Upper lobe of left lung (tissue), 6 donors: ENCODE measurements at regions not wholly inside any gene's neighbourhood (a gene's known extent, or its start where the extent isn't known, plus 50 kb on each side); places are given as distances from the start of the nearest gene placed in this dataset.
"Not testable (repeated sequence)": the region's sequence is repeated elsewhere in the genome, so short reads cannot be mapped to it uniquely, and the experiment has no call there.

Source experiments
- ATAC-seq, 2 donors: fragments of 200-7000 bp; cut with Tn5 transposase; one replicate each; pipeline ENCODE4 v1.9.1; 2022; ENCODE audit warnings: mild to moderate bottlenecking in 2 of 2, moderate library complexity in 2 of 2; ENCODE audit not compliant: low FRiP score in 2 of 2
- DNase-seq, 2 donors: peaks; one replicate each; pipeline ENCODE4 v3.0.0-alpha.2; 2019 to 2020
- H3K27ac ChIP-seq, 4 donors: fragments of 200-600 bp; sonication (generic); one replicate each; pipeline ENCODE4 v1.5.1; 2016 to 2019
- H3K27me3 ChIP-seq, 4 donors: fragments of 200-600 bp; sonication (generic); one replicate each; pipeline ENCODE4 v1.5.1; 2017 to 2019
- H3K36me3 ChIP-seq, 4 donors: fragments of 200-600 bp; sonication (generic); one replicate each; pipeline ENCODE4 v1.5.1; 2016 to 2019
- H3K4me1 ChIP-seq, 4 donors: fragments of 200-600 bp; sonication (generic); one replicate each; pipeline ENCODE4 v1.5.1; 2018 to 2019
- H3K4me3 ChIP-seq, 4 donors: fragments of 200-600 bp; sonication (generic); one replicate each; pipeline ENCODE4 v1.5.1; 2017 to 2019; ENCODE audit warnings: mild to moderate bottlenecking in 2 of 4, moderate library complexity in 1 of 4
- H3K9me3 ChIP-seq, 4 donors: fragments of 200-600 bp; sonication (generic); one replicate each; pipeline ENCODE4 v1.5.1; 2018 to 2019
- EP300 ChIP-seq, 4 donors: sonication (generic); formaldehyde crosslinking; IDR thresholded peaks; one replicate each; pipeline ENCODE4 v1.5.1; 2017; ENCODE audit warnings: antibody characterized with exemption in 4 of 4, control low read depth in 2 of 4
- POLR2A ChIP-seq, 4 donors: fragments of 450-650 bp; IDR thresholded peaks; one replicate each; pipeline ENCODE4 v1.5.1; 2016 to 2017; ENCODE audit warnings: antibody characterized with exemption in 4 of 4, mild to moderate bottlenecking in 2 of 4
- POLR2AphosphoS5 ChIP-seq, 2 donors: sonication (generic); formaldehyde crosslinking; IDR thresholded peaks; one replicate each; pipeline ENCODE4 v1.5.1; 2017; ENCODE audit warnings: antibody characterized with exemption in 2 of 2
- WGBS, 2 donors: methylation state at CpG; one replicate each; pipeline ENCODE4 v1.1.5; 2017 to 2018; 5-methylcytosine and 5-hydroxymethylcytosine counted together
- TF ChIP-seq, protein P1 (sequence below), 6 experiments: fragments of 450-650 bp in 4 of 6; fragments of 200-600 bp in 2 of 6; sonication (generic) in 2 of 6; IDR thresholded peaks; one replicate each; pipeline ENCODE4 v1.5.1; 2016 to 2019; ENCODE audit warnings: antibody characterized with exemption in 6 of 6
- donor health status: DM: no; HTN: no; CAD: no; lungs with moderate emphysema.
- donor health status: DM: no; HTN: yes; CAD: no; lungs with severe emphysema.

DNA sequence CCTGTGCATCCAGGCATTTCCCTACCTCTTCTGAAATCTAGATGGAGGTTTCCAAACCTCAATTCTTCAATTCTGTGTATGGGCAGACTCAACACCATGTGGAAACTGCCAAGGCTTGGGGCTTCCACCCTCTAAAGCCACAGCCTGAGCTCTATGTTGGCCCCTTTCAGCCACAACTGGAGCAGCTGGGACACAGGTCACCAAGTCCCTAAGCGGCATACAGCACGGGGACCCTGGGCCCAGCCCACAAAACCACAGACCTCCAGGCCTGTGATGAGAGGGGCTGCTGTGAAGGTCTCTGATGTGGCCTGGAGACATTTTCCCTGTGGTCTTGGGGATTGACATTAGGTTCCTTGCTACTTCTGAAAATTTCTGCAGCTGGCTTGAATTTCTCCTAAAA, 255.4 kb downstream of the TDRD15 start:
- DNase-seq (no peak), ATAC-seq (no peak)
- H3K36me3 ChIP-seq, result no peaks in the 10 kb centered on the region
- TF ChIP-seq EP300 (IDR thresholded peaks at IDR 0.05), result no peak
- TF ChIP-seq POLR2A (IDR thresholded peaks at IDR 0.05), result no peak
- no peak for TF ChIP-seq POLR2AphosphoS5 (IDR thresholded peaks at IDR 0.05)
- TF ChIP-seq, protein P1, sequence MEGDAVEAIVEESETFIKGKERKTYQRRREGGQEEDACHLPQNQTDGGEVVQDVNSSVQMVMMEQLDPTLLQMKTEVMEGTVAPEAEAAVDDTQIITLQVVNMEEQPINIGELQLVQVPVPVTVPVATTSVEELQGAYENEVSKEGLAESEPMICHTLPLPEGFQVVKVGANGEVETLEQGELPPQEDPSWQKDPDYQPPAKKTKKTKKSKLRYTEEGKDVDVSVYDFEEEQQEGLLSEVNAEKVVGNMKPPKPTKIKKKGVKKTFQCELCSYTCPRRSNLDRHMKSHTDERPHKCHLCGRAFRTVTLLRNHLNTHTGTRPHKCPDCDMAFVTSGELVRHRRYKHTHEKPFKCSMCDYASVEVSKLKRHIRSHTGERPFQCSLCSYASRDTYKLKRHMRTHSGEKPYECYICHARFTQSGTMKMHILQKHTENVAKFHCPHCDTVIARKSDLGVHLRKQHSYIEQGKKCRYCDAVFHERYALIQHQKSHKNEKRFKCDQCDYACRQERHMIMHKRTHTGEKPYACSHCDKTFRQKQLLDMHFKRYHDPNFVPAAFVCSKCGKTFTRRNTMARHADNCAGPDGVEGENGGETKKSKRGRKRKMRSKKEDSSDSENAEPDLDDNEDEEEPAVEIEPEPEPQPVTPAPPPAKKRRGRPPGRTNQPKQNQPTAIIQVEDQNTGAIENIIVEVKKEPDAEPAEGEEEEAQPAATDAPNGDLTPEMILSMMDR (IDR thresholded peaks at IDR 0.05), result no peak
- no peaks in the 10 kb centered on the region for H3K9me3 ChIP-seq
- H3K27ac ChIP-seq, result no peak overlapping the region
- H3K4me3 ChIP-seq, result no peak overlapping the region
- WGBS, 2 donors, result 100% methylated on average over 1 to 2 of the region's 2 CpGs
- H3K4me1 ChIP-seq, result no peaks in the 10 kb centered on the region
- no peaks in the 10 kb centered on the region for H3K27me3 ChIP-seq

GRCh38 chr2:21379668-21380067, 255.9 kb downstream of the TDRD15 start:
- not testable (repeated sequence) for DNase-seq, ATAC-seq, H3K27me3 ChIP-seq, H3K27ac ChIP-seq, H3K9me3 ChIP-seq, H3K36me3 ChIP-seq, H3K4me3 ChIP-seq, H3K4me1 ChIP-seq
- WGBS, 2 donors, result 84 to 91% methylated on average over 2 of the region's 2 CpGs

DNA sequence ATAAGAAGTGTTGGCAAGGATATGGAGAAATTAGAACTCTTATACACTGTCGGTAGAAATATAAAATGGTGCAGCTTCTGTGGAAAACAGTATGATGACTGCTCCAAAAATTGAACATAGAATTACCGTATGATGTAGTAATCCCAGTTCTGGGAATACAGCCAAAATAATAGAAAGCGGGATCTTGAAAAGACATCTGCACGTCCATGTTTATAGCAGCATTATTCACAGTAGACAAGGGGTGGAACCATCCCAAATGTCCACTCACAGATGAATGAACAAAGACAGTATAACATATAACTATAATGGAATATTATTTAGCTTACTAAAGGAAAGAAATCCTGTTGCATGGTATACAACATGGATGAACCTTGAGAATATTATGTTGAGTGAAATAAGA, 257.7 kb downstream of the TDRD15 start:
- Histone ChIP-seq H3K27me3 (no peaks in the 10 kb centered on the region), H3K36me3 (no peaks in the 10 kb centered on the region), H3K4me3 (no peak overlapping the region), H3K4me1 (no peaks in the 10 kb centered on the region), H3K27ac (no peak overlapping the region), H3K9me3 (no peaks in the 10 kb centered on the region)
- no peak for ATAC-seq
- 57 to 70% methylated on average over 4 of the region's 4 CpGs for WGBS, 2 donors
- no peak for DNase-seq
- no peak for TF ChIP-seq POLR2A (IDR thresholded peaks at IDR 0.05)
- TF ChIP-seq POLR2AphosphoS5 (IDR thresholded peaks at IDR 0.05), result no peak
- TF ChIP-seq, protein P1 (IDR thresholded peaks at IDR 0.05), result no peak
- TF ChIP-seq EP300 (IDR thresholded peaks at IDR 0.05), result no peak

DNA sequence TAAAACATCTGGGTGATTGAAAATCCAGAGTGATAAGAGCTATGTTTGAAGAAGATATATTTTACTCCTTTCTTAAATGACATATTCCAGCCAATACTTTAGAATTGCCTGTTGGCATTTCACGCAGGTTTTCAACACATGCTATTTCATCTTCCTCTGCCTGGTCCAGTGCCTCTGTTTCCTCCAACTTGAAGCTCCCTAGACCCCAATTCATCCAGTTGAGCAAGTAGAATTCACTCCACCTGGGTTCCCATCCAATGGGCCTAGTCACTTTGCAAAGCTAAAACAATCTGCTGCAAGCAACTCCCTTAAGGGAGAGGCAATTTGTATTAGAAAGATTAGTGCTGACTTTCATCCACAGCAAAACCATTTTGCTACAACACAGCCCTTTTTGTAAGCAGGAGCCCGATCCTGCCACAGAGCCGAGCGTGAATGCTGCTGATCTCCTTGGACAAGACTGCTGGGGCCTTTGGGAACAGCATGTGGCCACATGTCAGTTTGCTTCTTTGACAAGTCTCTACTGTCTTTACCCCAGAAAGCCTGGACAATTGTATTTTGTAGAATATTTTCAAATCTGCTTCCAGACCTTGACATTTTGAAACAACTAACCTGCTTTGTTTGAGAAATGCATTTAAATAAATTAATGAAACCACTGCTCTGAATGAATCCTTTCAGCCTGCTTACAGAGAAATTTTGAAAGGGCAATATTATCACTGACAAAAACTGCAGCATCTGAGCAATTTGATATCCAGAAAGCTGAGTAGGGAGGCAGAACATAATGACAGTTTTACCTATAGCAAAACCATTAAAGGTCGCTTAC, 259.1 kb downstream of the TDRD15 start:
- no peak for DNase-seq
- WGBS, 2 donors, result 89% methylated on average over 5 of the region's 5 CpGs

GRCh38 chr2:21386666-21387065, 262.9 kb downstream of the TDRD15 start:
- Histone ChIP-seq H3K27ac (no peak overlapping the region), H3K4me3 (no peak overlapping the region), H3K36me3 (no peaks in the 10 kb centered on the region), H3K9me3 (no peaks in the 10 kb centered on the region), H3K4me1 (no peaks in the 10 kb centered on the region), H3K27me3 (no peaks in the 10 kb centered on the region)
- 87 to 90% methylated on average over 3 of the region's 3 CpGs for WGBS, 2 donors
- ATAC-seq, result no peak
- TF ChIP-seq POLR2A (IDR thresholded peaks at IDR 0.05), result no peak
- no peak for TF ChIP-seq EP300 (IDR thresholded peaks at IDR 0.05)
- TF ChIP-seq, protein P1 (IDR thresholded peaks at IDR 0.05), result no peak
- no peak for TF ChIP-seq POLR2AphosphoS5 (IDR thresholded peaks at IDR 0.05)
- no peak for DNase-seq

More for the DNA sequence above, 259.1 kb downstream of the TDRD15 start:
- no peaks in the 10 kb centered on the region for H3K36me3 ChIP-seq
- H3K4me3 ChIP-seq, result no peak overlapping the region
- no peak overlapping the region for H3K27ac ChIP-seq
- no peaks in the 10 kb centered on the region for H3K27me3 ChIP-seq
- no peak for ATAC-seq
- no peak for TF ChIP-seq EP300 (IDR thresholded peaks at IDR 0.05)
- TF ChIP-seq POLR2A (IDR thresholded peaks at IDR 0.05), result no peak
- TF ChIP-seq, protein P1 (IDR thresholded peaks at IDR 0.05), result no peak
- no peak for TF ChIP-seq POLR2AphosphoS5 (IDR thresholded peaks at IDR 0.05)
- no peaks in the 10 kb centered on the region for H3K9me3 ChIP-seq
- no peaks in the 10 kb centered on the region for H3K4me1 ChIP-seq
